Neural cell (in vitro differentiated cells): ENCODE measurements at regions not wholly inside any gene's neighbourhood (a gene's known extent, or its start where the extent isn't known, plus 50 kb on each side); places are given as distances from the start of the nearest gene placed in this dataset.

Source experiments
- H2AFZ ChIP-seq: fragments of 200-600, 300-800 bp; sonication (generic), shearing (Covaris generic); 2 replicates; pipeline ENCODE4 v1.6.0; 2014; ENCODE audit warnings: low read depth, mild to moderate bottlenecking, antibody characterized with exemption, low read length, moderate library complexity
- H3F3A ChIP-seq: fragments of 200-600 bp; shearing (Covaris generic); 2 replicates; pipeline ENCODE4 v1.6.1; 2016; ENCODE audit warnings: mild to moderate bottlenecking, moderate library complexity, mixed read lengths, antibody characterized with exemption, low read length; ENCODE audit not compliant: insufficient read depth, poor library complexity, severe bottlenecking
- H3K27ac ChIP-seq: fragments of 200-600, 300-800 bp; sonication (generic), shearing (Covaris generic); 2 replicates; pipeline ENCODE4 v1.5.1; 2014; ENCODE audit warnings: mild to moderate bottlenecking, low read length, moderate library complexity
- H3K27me3 ChIP-seq: fragments of 300-800, 200-600 bp; sonication (generic), shearing (Covaris generic); 2 replicates; pipeline ENCODE4 v1.6.0; 2014; ENCODE audit warnings: mild to moderate bottlenecking, low read depth, low read length, moderate library complexity; ENCODE audit not compliant: insufficient read depth
- H3K36me3 ChIP-seq: fragments of 300-800, 200-600 bp; sonication (generic), shearing (Covaris generic); 2 replicates; pipeline ENCODE4 v1.5.1; 2014; ENCODE audit warnings: mild to moderate bottlenecking, antibody characterized with exemption, low read length, moderate library complexity; ENCODE audit not compliant: insufficient read depth
- H3K4me2 ChIP-seq: fragments of 300-800, 200-600 bp; sonication (generic), shearing (Covaris generic); 2 replicates; pipeline ENCODE4 v1.6.0; 2014; ENCODE audit warnings: mild to moderate bottlenecking, low read length
- H3K4me3 ChIP-seq: fragments of 300-800, 200-600 bp; sonication (generic), shearing (Covaris generic); 2 replicates; pipeline ENCODE4 v1.5.1; 2014; ENCODE audit warnings: mild to moderate bottlenecking, low read length, moderate library complexity
- H3K79me2 ChIP-seq: fragments of 200-600 bp; shearing (Covaris generic); replicated peaks from 2 replicates; pipeline ENCODE4 v1.6.0; 2014; ENCODE audit warnings: mild to moderate bottlenecking, low read length, moderate library complexity; ENCODE audit not compliant: insufficient read depth
- H3K9ac ChIP-seq: fragments of 300-800, 200-600 bp; sonication (generic), shearing (Covaris generic); 2 replicates; pipeline ENCODE4 v1.6.1; 2016; ENCODE audit warnings: mild to moderate bottlenecking, low read length, mixed read lengths
- H3K9me2 ChIP-seq: fragments of 200-600 bp; shearing (Covaris generic); 2 replicates; pipeline ENCODE4 v1.6.1; 2016; ENCODE audit warnings: mild to moderate bottlenecking, low read length, mixed read lengths; ENCODE audit not compliant: insufficient read depth
- H3K9me3 ChIP-seq: fragments of 200-600, 300-800 bp; sonication (generic), shearing (Covaris generic); 2 replicates; pipeline ENCODE4 v1.6.1; 2016; ENCODE audit warnings: mild to moderate bottlenecking, mixed run types, low read length, moderate library complexity, mixed read lengths
- H4K20me1 ChIP-seq: fragments of 200-600 bp; shearing (Covaris generic); 2 replicates; pipeline ENCODE4 v1.6.1; 2016; ENCODE audit warnings: mild to moderate bottlenecking, mixed run types; ENCODE audit not compliant: insufficient read depth
- CTCF ChIP-seq: fragments of 450-650 bp; IDR thresholded peaks from 2 replicates; pipeline ENCODE4 v1.5.1; 2014; ENCODE audit warnings: antibody characterized with exemption, mild to moderate bottlenecking, moderate library complexity; ENCODE audit not compliant: poor library complexity, severe bottlenecking
- EP300 ChIP-seq: fragments of 450-650 bp; conservative IDR thresholded peaks from 2 replicates; pipeline ENCODE4 v1.6.1; 2014; ENCODE audit warnings: antibody characterized with exemption, mild to moderate bottlenecking, moderate library complexity; ENCODE audit not compliant: poor library complexity, severe bottlenecking
- EZH2 ChIP-seq: fragments of 200-600, 300-800 bp; shearing (Covaris generic), sonication (generic); IDR thresholded peaks from 2 replicates; pipeline ENCODE4 v1.6.1; 2014; ENCODE audit warnings: antibody characterized with exemption, low read length, borderline replicate concordance, mild to moderate bottlenecking; ENCODE audit not compliant: insufficient read depth, poor library complexity, severe bottlenecking
- MXI1 ChIP-seq: fragments of 450-650 bp; conservative IDR thresholded peaks from 2 replicates; pipeline ENCODE4 v1.6.1; 2014; ENCODE audit warnings: antibody characterized with exemption, mild to moderate bottlenecking; ENCODE audit not compliant: poor library complexity, severe bottlenecking
- POLR2AphosphoS5 ChIP-seq: IDR thresholded peaks from 2 replicates; pipeline ENCODE4 v1.6.1; 2012
- RAD21 ChIP-seq: fragments of 450-650 bp; conservative IDR thresholded peaks from 2 replicates; pipeline ENCODE4 v1.6.1; 2014; ENCODE audit warnings: antibody characterized with exemption, mild to moderate bottlenecking, moderate library complexity
- REST ChIP-seq: IDR thresholded peaks from 2 replicates; pipeline ENCODE4 v1.6.1; 2012; ENCODE audit warnings: borderline replicate concordance
- SMC3 ChIP-seq: fragments of 450-650 bp; conservative IDR thresholded peaks from 2 replicates; pipeline ENCODE4 v1.6.1; 2014; ENCODE audit warnings: antibody characterized with exemption, mild to moderate bottlenecking, moderate library complexity; ENCODE audit not compliant: poor library complexity
- TAF1 ChIP-seq: IDR thresholded peaks from 2 replicates; pipeline ENCODE4 v1.6.1; 2012; ENCODE audit warnings: low read depth

- Histone ChIP-seq H3K4me3 (no peak overlapping the region), H3K36me3 (no peaks in the 10 kb centered on the region), H3K27ac (no peak overlapping the region), H3K4me2 (no peak overlapping the region), H3F3A (no peaks in the 10 kb centered on the region), H3K79me2 (no peaks in the 10 kb centered on the region), H4K20me1 (no peaks in the 10 kb centered on the region), H3K9ac (no peak overlapping the region), H2AFZ (no peak overlapping the region), H3K9me2 (no peaks in the 10 kb centered on the region), H3K27me3 (no peaks in the 10 kb centered on the region), H3K9me3 (peaks cover under 1% of the 10 kb centered on the region)
- TF ChIP-seq TAF1 (no peak), EP300 (no peak), EZH2 (no peak), MXI1 (no peak), POLR2AphosphoS5 (no peak), RAD21 (no peak), REST (no peak), SMC3 (no peak), CTCF (no peak)
Measured at GRCh38 chr9:73011956-73012355, 59.1 kb upstream of the ALDH1A1 start.

- H3K4me3 ChIP-seq, result no peak overlapping the region
- H3K4me2 ChIP-seq, result no peak overlapping the region
- TF ChIP-seq SMC3 (no peak), MXI1 (no peak), REST (no peak), POLR2AphosphoS5 (no peak), EZH2 (no peak), TAF1 (no peak), CTCF (no peak), RAD21 (no peak), EP300 (no peak)
- no peaks in the 10 kb centered on the region for H4K20me1 ChIP-seq
- H3K9me2 ChIP-seq, result no peaks in the 10 kb centered on the region
- H2AFZ ChIP-seq, result no peak overlapping the region
- H3K36me3 ChIP-seq, result no peaks in the 10 kb centered on the region
- no peak overlapping the region for H3K9ac ChIP-seq
- H3K27ac ChIP-seq, result no peak overlapping the region
- no peaks in the 10 kb centered on the region for H3F3A ChIP-seq
- no peaks in the 10 kb centered on the region for H3K27me3 ChIP-seq
- H3K9me3 ChIP-seq, result no peaks in the 10 kb centered on the region
- H3K79me2 ChIP-seq, result no peaks in the 10 kb centered on the region
Measured at GRCh38 chr9:73011181-73011750, 58.4 kb upstream of the ALDH1A1 start.
